ENCODE measurements at regions not wholly inside any gene's neighbourhood (a gene's known extent, or its start where the extent isn't known, plus 50 kb on each side); places are given as distances from the start of the nearest gene placed in this dataset.

DNA sequence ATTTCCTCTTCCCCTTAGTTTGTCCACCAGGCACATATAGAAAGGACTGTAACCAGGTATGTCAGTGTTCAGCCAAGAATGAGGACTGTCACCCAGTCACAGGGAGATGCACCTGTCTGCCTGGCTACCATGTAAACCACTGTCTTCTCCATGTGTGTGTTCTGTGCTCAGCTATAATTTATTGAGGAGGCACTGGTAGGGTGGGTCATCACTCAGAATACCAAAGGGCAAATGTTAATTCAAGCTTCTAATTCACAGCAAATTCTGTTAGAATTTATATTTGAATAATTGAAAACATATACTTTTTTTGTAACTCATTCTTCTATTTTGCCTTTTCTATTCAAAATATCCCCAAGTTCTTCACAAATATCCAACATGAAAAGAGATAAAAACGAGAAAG, 780.4 kb downstream of the MECOM start:
- Histone ChIP-seq H3K27me3 (ENCODE audit: control insufficient read depth, extremely low read depth, insufficient read depth, low read length) (no peaks in the 10 kb centered on the region), H3K4me3 (ENCODE audit: control insufficient read depth in 2 of 3, extremely low read depth in 1 of 3, insufficient read depth in 2 of 3, low read depth in 1 of 3, low read length in 3 of 3) (no peak overlapping the region), H3K4me2 (ENCODE audit: control insufficient read depth, extremely low read depth, insufficient read depth, low read depth, low read length) (no peak overlapping the region), H2AFZ (ENCODE audit: control insufficient read depth, low read length) (no peak overlapping the region), H4K20me1 (ENCODE audit: control insufficient read depth, extremely low read depth, insufficient read depth, low read length) (no peaks in the 10 kb centered on the region), H3K9me1 (ENCODE audit: control insufficient read depth, extremely low read depth, insufficient read depth, low read length) (peaks cover 2% of the 10 kb centered on the region), H3K4me1 (ENCODE audit: control insufficient read depth, extremely low read depth, insufficient read depth, low read length) (peaks cover 13% of the 10 kb centered on the region), H3K9me3 (ENCODE audit: control insufficient read depth, low read depth, low read length) (no peaks in the 10 kb centered on the region), H3K27ac (ENCODE audit: control insufficient read depth, insufficient read depth, low read length) (no peak overlapping the region), H3K9ac (ENCODE audit: control insufficient read depth, extremely low read depth, insufficient read depth, low read length) (no peak overlapping the region), H3K79me2 (ENCODE audit: control insufficient read depth, insufficient read depth, low read length) (no peaks in the 10 kb centered on the region), H3K36me3 (ENCODE audit: control insufficient read depth in 2 of 2, extremely low read depth in 1 of 2, insufficient read depth in 2 of 2, low read length in 2 of 2) (no peaks in the 10 kb centered on the region)
- dilution Hi-C loops (cut with MboI; ENCODE audit: extremely low pct_ligation_motif_present, low sequenced_read_pairs), result no loop called here
- TF ChIP-seq, protein P1, sequence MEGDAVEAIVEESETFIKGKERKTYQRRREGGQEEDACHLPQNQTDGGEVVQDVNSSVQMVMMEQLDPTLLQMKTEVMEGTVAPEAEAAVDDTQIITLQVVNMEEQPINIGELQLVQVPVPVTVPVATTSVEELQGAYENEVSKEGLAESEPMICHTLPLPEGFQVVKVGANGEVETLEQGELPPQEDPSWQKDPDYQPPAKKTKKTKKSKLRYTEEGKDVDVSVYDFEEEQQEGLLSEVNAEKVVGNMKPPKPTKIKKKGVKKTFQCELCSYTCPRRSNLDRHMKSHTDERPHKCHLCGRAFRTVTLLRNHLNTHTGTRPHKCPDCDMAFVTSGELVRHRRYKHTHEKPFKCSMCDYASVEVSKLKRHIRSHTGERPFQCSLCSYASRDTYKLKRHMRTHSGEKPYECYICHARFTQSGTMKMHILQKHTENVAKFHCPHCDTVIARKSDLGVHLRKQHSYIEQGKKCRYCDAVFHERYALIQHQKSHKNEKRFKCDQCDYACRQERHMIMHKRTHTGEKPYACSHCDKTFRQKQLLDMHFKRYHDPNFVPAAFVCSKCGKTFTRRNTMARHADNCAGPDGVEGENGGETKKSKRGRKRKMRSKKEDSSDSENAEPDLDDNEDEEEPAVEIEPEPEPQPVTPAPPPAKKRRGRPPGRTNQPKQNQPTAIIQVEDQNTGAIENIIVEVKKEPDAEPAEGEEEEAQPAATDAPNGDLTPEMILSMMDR (optimal IDR thresholded peaks at IDR 0.05 in 1 of 3, IDR thresholded peaks at IDR 0.05 in 1 of 3, conservative IDR thresholded peaks at IDR 0.05 in 1 of 3; ENCODE audit: extremely low read depth in 1 of 3, insufficient read depth in 2 of 3, low read length in 3 of 3), result no peak
- no peak for TF ChIP-seq EZH2 (IDR thresholded peaks at IDR 0.05; ENCODE audit: low read length)
- FAIRE-seq (no peak), DNase-seq (ENCODE audit: low read depth, low spot score) (no peak)

DNA sequence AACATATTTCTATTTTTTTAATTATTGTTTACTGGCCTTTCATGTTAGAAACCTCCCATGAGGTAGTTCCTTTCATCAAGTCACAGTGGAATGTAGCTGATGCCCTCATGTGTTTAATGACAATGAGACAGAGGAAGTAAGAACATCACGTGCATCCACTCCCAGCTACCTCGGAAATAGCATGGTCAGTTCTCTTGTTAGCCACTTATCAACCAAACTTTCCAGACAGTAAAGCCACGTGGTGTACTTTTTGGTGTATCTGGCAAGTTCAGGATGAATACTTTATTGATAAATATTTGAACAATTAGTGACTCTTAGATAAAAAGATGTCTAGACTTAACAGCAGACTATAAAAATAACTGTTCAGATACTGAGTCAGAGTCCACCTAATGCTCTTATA, 781.7 kb downstream of the MECOM start:
- Histone ChIP-seq H3K4me1 (ENCODE audit: control insufficient read depth, extremely low read depth, insufficient read depth, low read length) (peaks cover 19% of the 10 kb centered on the region), H3K9me3 (ENCODE audit: control insufficient read depth, low read depth, low read length) (no peaks in the 10 kb centered on the region), H4K20me1 (ENCODE audit: control insufficient read depth, extremely low read depth, insufficient read depth, low read length) (no peaks in the 10 kb centered on the region), H3K36me3 (ENCODE audit: control insufficient read depth in 2 of 2, extremely low read depth in 1 of 2, insufficient read depth in 2 of 2, low read length in 2 of 2) (no peaks in the 10 kb centered on the region), H3K9ac (ENCODE audit: control insufficient read depth, extremely low read depth, insufficient read depth, low read length) (no peak overlapping the region), H3K79me2 (ENCODE audit: control insufficient read depth, insufficient read depth, low read length) (no peaks in the 10 kb centered on the region), H3K27me3 (ENCODE audit: control insufficient read depth, extremely low read depth, insufficient read depth, low read length) (no peaks in the 10 kb centered on the region), H3K4me2 (ENCODE audit: control insufficient read depth, extremely low read depth, insufficient read depth, low read depth, low read length) (no peak overlapping the region), H3K9me1 (ENCODE audit: control insufficient read depth, extremely low read depth, insufficient read depth, low read length) (no peaks in the 10 kb centered on the region), H2AFZ (ENCODE audit: control insufficient read depth, low read length) (no peak overlapping the region), H3K27ac (ENCODE audit: control insufficient read depth, insufficient read depth, low read length) (no peak overlapping the region), H3K4me3 (ENCODE audit: control insufficient read depth in 2 of 3, extremely low read depth in 1 of 3, insufficient read depth in 2 of 3, low read depth in 1 of 3, low read length in 3 of 3) (no peak overlapping the region)
- DNase-seq (ENCODE audit: low read depth, low spot score), result no peak
- TF ChIP-seq EZH2 (IDR thresholded peaks at IDR 0.05; ENCODE audit: low read length), result no peak
- TF ChIP-seq, protein P1 (optimal IDR thresholded peaks at IDR 0.05 in 1 of 3, IDR thresholded peaks at IDR 0.05 in 1 of 3, conservative IDR thresholded peaks at IDR 0.05 in 1 of 3; ENCODE audit: extremely low read depth in 1 of 3, insufficient read depth in 2 of 3, low read length in 3 of 3), result no peak
- dilution Hi-C loops (cut with MboI; ENCODE audit: extremely low pct_ligation_motif_present, low sequenced_read_pairs), result no loop called here
- no peak for FAIRE-seq

All from keratinocyte (primary cell).